ENCODE measurements at regions not wholly inside any gene's neighbourhood (a gene's known extent, or its start where the extent isn't known, plus 50 kb on each side); places are given as distances from the start of the nearest gene placed in this dataset.

DNA sequence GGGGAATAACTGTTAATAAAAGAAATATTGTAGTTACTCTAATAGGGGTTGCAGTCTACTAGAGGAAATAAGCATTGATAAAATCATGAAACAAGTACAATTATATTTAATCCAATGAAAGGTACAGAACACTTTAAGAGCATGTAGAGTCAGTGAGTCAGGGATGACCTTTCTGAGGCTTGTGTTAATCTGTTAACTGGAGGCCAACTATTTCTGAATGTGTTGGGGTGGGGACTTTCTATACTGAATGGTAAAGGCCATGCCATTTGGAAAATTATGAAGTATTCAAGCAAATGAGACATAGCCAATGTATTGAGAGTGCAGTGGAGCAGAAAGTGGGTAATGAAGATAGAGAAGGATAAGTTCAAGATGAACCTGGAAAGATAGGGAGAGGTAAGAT is 646.2 kb downstream of the ADGRL2 start:
- TF ChIP-seq, protein P1, sequence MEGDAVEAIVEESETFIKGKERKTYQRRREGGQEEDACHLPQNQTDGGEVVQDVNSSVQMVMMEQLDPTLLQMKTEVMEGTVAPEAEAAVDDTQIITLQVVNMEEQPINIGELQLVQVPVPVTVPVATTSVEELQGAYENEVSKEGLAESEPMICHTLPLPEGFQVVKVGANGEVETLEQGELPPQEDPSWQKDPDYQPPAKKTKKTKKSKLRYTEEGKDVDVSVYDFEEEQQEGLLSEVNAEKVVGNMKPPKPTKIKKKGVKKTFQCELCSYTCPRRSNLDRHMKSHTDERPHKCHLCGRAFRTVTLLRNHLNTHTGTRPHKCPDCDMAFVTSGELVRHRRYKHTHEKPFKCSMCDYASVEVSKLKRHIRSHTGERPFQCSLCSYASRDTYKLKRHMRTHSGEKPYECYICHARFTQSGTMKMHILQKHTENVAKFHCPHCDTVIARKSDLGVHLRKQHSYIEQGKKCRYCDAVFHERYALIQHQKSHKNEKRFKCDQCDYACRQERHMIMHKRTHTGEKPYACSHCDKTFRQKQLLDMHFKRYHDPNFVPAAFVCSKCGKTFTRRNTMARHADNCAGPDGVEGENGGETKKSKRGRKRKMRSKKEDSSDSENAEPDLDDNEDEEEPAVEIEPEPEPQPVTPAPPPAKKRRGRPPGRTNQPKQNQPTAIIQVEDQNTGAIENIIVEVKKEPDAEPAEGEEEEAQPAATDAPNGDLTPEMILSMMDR (IDR thresholded peaks at IDR 0.05), result no peak
- no peak for TF ChIP-seq POLR2A (IDR thresholded peaks at IDR 0.05)

Measured in right lobe of liver (tissue), 4 donors.